Kidney (tissue), 13 donors: ENCODE measurements at regions not wholly inside any gene's neighbourhood (a gene's known extent, or its start where the extent isn't known, plus 50 kb on each side); places are given as distances from the start of the nearest gene placed in this dataset.

Experiments used
- DNase-seq, 5 donors: peaks; one replicate each; pipeline ENCODE4 v3.0.0-alpha.2; 2013 to 2020
- FAIRE-seq: peaks from 2 replicates; lab custom pipeline; 2012; peaks lifted over from hg19 to GRCh38; lab: Jason Lieb, UNC
- H3K27ac ChIP-seq, 2 donors: one replicate each; pipeline ENCODE4 v1.7.0; 2013; ENCODE audit warnings: low read depth in 2 of 2, low read length in 2 of 2, inconsistent platforms in 1 of 2
- H3K27me3 ChIP-seq: one replicate; pipeline ENCODE4 v1.7.1; 2013; ENCODE audit warnings: low read length, inconsistent platforms; ENCODE audit not compliant: control insufficient read depth, insufficient read depth
- H3K36me3 ChIP-seq, 3 donors: one replicate each; pipeline versions ENCODE4 v1.7.0 to v1.7.1; 2013; ENCODE audit warnings: low read length in 3 of 3, control low read depth in 1 of 3, inconsistent platforms in 1 of 3; ENCODE audit not compliant: insufficient read depth in 3 of 3, control insufficient read depth in 2 of 3
- H3K4me1 ChIP-seq, 3 donors: one replicate each; pipeline versions ENCODE4 v1.7.0 to v1.7.1; 2013; ENCODE audit warnings: low read length in 3 of 3, inconsistent platforms in 1 of 3, low read depth in 1 of 3; ENCODE audit not compliant: control insufficient read depth in 2 of 3, insufficient read depth in 2 of 3
- H3K4me3 ChIP-seq, 3 donors: one replicate each; pipeline versions ENCODE4 v1.7.0 to v1.8.1; 2013; ENCODE audit warnings: low read length in 3 of 3, control low read depth in 1 of 3, inconsistent platforms in 1 of 3
- H3K9ac ChIP-seq, 3 donors: one replicate each; pipeline versions ENCODE4 v1.7.0 to v1.7.1; 2013; ENCODE audit warnings: low read length in 3 of 3, control low read depth in 1 of 3, inconsistent platforms in 1 of 3
- H3K9me3 ChIP-seq, 3 donors: one replicate each; pipeline versions ENCODE4 v1.7.0 to v1.7.1; 2013; ENCODE audit warnings: low read length in 3 of 3, control low read depth in 1 of 3, inconsistent platforms in 1 of 3; ENCODE audit not compliant: control insufficient read depth in 2 of 3, insufficient read depth in 1 of 3
- intact Hi-C: fragments of 100-400 bp; cut with DNase I; formaldehyde crosslinking; loops from one replicate; pipeline ENCODE4 v1.11.1; 2022
- TF ChIP-seq, protein P1 (sequence below): IDR thresholded peaks from 3 replicates; pipeline ENCODE4 v1.5.1; 2012; ENCODE audit warnings: mild to moderate bottlenecking, moderate library complexity, borderline replicate concordance; ENCODE audit not compliant: insufficient read depth; ENCODE audit errors: extremely low read depth
- donor health status: control.
- donor health status: control.
- donor health status: control.
- donor health status: control.
- donor health status: control.
- donor health status: DM: yes; HTN: yes; CAD: no.
- donor health status: Normal renal cell carcinoma (clear cell type).

DNA sequence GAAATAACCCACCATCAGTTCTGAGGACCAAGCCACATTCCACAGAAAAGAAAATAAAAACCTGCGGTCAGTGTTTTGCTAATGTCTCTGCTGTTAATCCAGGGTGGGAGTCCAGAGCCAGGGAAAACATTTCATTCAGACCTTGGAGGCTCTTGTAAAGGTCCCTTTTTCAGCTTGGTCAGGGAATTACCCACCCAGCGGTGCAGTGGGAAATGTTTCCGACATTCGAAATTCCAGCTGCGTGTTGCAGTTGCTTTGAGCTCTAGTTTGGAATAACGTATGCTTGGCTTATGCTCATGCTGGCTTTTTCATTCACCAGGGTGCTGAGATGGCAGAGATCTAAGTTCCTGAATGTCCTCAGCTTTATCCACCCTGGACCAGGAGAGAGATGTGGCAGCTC lies 219.1 kb downstream of the TRIB2 start:
- Histone ChIP-seq H3K27ac (no peak overlapping the region), H3K4me3 (no peak overlapping the region)
- intact Hi-C loops, result loop anchor here (10.0 kb wide), 1 partner anchor 69 kb away; no protein-coding TSS in a partner anchor

DNA sequence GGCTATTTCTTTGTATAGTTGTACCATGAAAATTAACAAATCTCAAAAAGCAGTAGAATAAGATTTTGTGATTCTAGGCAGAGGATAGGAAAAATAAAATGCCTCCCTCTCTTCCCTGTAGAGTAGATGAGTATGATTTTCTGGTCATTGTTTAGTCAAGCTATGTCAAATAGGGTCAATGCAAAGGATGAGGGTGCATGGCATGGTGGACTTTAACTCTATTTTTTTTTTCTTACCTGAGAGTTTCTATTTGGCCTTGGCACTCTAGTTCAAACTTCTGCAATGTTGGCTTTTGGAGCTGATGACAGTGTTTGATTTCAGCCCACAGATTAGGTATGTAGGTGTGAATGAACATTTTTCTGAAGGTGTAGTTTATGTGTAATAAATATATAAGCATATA lies 224.5 kb downstream of the TRIB2 start:
- Histone ChIP-seq H3K4me1 (no peaks in the 10 kb centered on the region), H3K9ac (no peak overlapping the region), H3K27me3 (no peaks in the 10 kb centered on the region), H3K9me3 (no peaks in the 10 kb centered on the region), H3K27ac (no peak overlapping the region), H3K36me3 (no peaks in the 10 kb centered on the region), H3K4me3 (no peak overlapping the region)
- no peak for DNase-seq
- intact Hi-C loops, result no loop called here
- TF ChIP-seq, protein P1, sequence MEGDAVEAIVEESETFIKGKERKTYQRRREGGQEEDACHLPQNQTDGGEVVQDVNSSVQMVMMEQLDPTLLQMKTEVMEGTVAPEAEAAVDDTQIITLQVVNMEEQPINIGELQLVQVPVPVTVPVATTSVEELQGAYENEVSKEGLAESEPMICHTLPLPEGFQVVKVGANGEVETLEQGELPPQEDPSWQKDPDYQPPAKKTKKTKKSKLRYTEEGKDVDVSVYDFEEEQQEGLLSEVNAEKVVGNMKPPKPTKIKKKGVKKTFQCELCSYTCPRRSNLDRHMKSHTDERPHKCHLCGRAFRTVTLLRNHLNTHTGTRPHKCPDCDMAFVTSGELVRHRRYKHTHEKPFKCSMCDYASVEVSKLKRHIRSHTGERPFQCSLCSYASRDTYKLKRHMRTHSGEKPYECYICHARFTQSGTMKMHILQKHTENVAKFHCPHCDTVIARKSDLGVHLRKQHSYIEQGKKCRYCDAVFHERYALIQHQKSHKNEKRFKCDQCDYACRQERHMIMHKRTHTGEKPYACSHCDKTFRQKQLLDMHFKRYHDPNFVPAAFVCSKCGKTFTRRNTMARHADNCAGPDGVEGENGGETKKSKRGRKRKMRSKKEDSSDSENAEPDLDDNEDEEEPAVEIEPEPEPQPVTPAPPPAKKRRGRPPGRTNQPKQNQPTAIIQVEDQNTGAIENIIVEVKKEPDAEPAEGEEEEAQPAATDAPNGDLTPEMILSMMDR, result no peak
- no peak for FAIRE-seq

More for the DNA sequence above, 219.1 kb downstream of the TRIB2 start:
- TF ChIP-seq, protein P1, result no peak
- DNase-seq, result peak in 1 of 5 donors; percentile 40
- Histone ChIP-seq H3K36me3 (no peaks in the 10 kb centered on the region), H3K27me3 (no peaks in the 10 kb centered on the region), H3K4me1 (peaks cover 0 to 2% (median 0%) of the 10 kb centered on the region in 3 donors), H3K9me3 (no peaks in the 10 kb centered on the region), H3K9ac (no peak overlapping the region)
- no peak for FAIRE-seq

DNA sequence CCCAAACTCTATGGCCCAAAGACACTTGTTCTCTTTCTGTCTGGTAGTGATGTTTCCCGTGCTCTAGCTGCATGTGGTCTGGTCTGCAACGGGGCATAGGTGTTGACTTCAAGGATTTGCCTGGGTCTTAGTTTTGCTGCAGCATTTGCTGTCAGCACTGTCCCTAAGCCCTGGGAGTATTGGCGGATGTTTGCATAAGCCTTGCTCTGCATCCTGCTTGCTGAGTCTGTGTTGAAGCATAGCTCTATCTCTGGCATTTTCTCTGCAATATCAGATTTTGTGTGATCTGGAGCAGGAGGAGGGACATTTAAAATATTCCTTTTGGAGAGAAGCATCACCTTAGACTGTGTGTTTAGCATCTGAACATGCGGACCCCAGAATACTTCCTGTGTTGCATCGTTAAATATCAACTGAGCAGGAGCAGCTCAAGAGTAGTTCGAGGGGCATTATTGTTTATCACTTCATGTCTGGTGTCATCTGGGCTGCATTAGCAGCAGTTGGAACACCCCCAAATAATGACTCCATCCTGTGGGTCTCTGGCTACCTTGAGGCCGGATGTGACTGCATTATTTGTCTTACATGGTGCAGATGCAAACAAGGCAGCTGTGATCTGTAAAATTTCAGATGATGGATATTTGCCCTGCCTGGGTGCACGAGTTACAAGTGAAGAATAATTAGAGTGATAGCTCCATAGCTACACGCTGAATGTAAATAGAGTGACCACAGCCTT lies 231.7 kb downstream of the TRIB2 start:
- FAIRE-seq (no peak), DNase-seq (no peak)
- Histone ChIP-seq H3K36me3 (no peaks in the 10 kb centered on the region), H3K27ac (no peak overlapping the region), H3K4me1 (peaks cover 0 to 5% (median 0%) of the 10 kb centered on the region in 3 donors), H3K9ac (no peak overlapping the region), H3K4me3 (no peak overlapping the region), H3K27me3 (no peaks in the 10 kb centered on the region), H3K9me3 (no peaks in the 10 kb centered on the region)
- TF ChIP-seq, protein P1, result no peak
- intact Hi-C loops, result no loop called here
